ENCODE measurements at regions not wholly inside any gene's neighbourhood (a gene's known extent, or its start where the extent isn't known, plus 50 kb on each side); places are given as distances from the start of the nearest gene placed in this dataset.
"Not testable (repeated sequence)": the region's sequence is repeated elsewhere in the genome, so short reads cannot be mapped to it uniquely, and the experiment has no call there.

GRCh38 chr18:40292985-40293710 lies 1661.9 kb upstream of the PIK3C3 start:
- no peaks in the 10 kb centered on the region for H3K9me3 ChIP-seq (replicated peaks in 1 of 2; ENCODE audit: control insufficient read depth in 2 of 2, insufficient read depth in 1 of 2, low read depth in 1 of 2, low read length in 2 of 2)
- no peak overlapping the region for H4K8ac ChIP-seq (ENCODE audit: low read depth, low read length)
- H3K36me3 ChIP-seq (replicated peaks in 1 of 2; ENCODE audit: control insufficient read depth in 2 of 2, insufficient read depth in 2 of 2, low read length in 2 of 2) = no peaks in the 10 kb centered on the region
- no peaks in the 10 kb centered on the region for H3K27me3 ChIP-seq (ENCODE audit: control insufficient read depth in 3 of 3, insufficient read depth in 3 of 3, low read depth in 1 of 3, low read length in 3 of 3)
- H3K4me2 ChIP-seq (ENCODE audit: insufficient read depth, low read length, poor library complexity, severe bottlenecking) = no peak overlapping the region
- WGBS, 2 donors (ENCODE audit: extremely low coverage in 2 of 2, insufficient read length in 2 of 2, insufficient replicate concordance in 1 of 2) = no CpG with 5 or more reads among the region's 3 CpGs
- H3K4me1 ChIP-seq (ENCODE audit: control insufficient read depth in 2 of 2, insufficient read depth in 1 of 2, low read depth in 1 of 2, low read length in 2 of 2) = no peaks in the 10 kb centered on the region
- no peak overlapping the region for H2BK15ac ChIP-seq (ENCODE audit: low read length)
- no peak overlapping the region for H3K4me3 ChIP-seq (ENCODE audit: low read length in 2 of 2)
- no peak overlapping the region for H2AK5ac ChIP-seq (ENCODE audit: low read depth, low read length)
- no peak overlapping the region for H4K91ac ChIP-seq (ENCODE audit: low read depth, low read length, poor library complexity)
- no peak overlapping the region for H3K4ac ChIP-seq (ENCODE audit: low read length)
- H3K79me1 ChIP-seq (ENCODE audit: low read depth, low read length) = no peaks in the 10 kb centered on the region
- H2BK120ac ChIP-seq (ENCODE audit: low read depth, low read length) = no peak overlapping the region
- no peak overlapping the region for H3K23ac ChIP-seq (ENCODE audit: low read depth, low read length, poor library complexity)
- no peak overlapping the region for H2BK12ac ChIP-seq (ENCODE audit: low read length)
- DNase-seq (ENCODE audit: low spot score) = no peak
- H2AFZ ChIP-seq (ENCODE audit: low read length) = no peak overlapping the region
- H3K9ac ChIP-seq (ENCODE audit: low read depth, low read length, poor library complexity) = no peak overlapping the region
- H3K27ac ChIP-seq (replicated peaks; ENCODE audit: low read length) = no peak overlapping the region
- H3K14ac ChIP-seq (ENCODE audit: low read length) = no peak overlapping the region
- no peak overlapping the region for H3K18ac ChIP-seq (ENCODE audit: low read length)
- no peak overlapping the region for H2BK5ac ChIP-seq (ENCODE audit: low read length)

- no peak overlapping the region for H3K18ac ChIP-seq (ENCODE audit: low read length)
- no peaks in the 10 kb centered on the region for H3K4me1 ChIP-seq (ENCODE audit: control insufficient read depth in 2 of 2, insufficient read depth in 1 of 2, low read depth in 1 of 2, low read length in 2 of 2)
- no peak overlapping the region for H3K14ac ChIP-seq (ENCODE audit: low read length)
- DNase-seq (ENCODE audit: low spot score) = no peak
- no peak overlapping the region for H4K8ac ChIP-seq (ENCODE audit: low read depth, low read length)
- no peak overlapping the region for H3K4me2 ChIP-seq (ENCODE audit: insufficient read depth, low read length, poor library complexity, severe bottlenecking)
- H3K4me3 ChIP-seq (ENCODE audit: low read length in 2 of 2) = no peak overlapping the region
- no peak overlapping the region for H2BK12ac ChIP-seq (ENCODE audit: low read length)
- H3K23ac ChIP-seq (ENCODE audit: low read depth, low read length, poor library complexity) = no peak overlapping the region
- H2AFZ ChIP-seq (ENCODE audit: low read length) = no peak overlapping the region
- peaks cover 0 to 6% of the 10 kb centered on the region in 2 donors for H3K9me3 ChIP-seq (replicated peaks in 1 of 2; ENCODE audit: control insufficient read depth in 2 of 2, insufficient read depth in 1 of 2, low read depth in 1 of 2, low read length in 2 of 2)
- H2BK5ac ChIP-seq (ENCODE audit: low read length) = no peak overlapping the region
- no peak overlapping the region for H2BK120ac ChIP-seq (ENCODE audit: low read depth, low read length)
- no CpG with 5 or more reads among the region's 2 CpGs for WGBS, 2 donors (ENCODE audit: extremely low coverage in 2 of 2, insufficient read length in 2 of 2, insufficient replicate concordance in 1 of 2)
- H3K79me1 ChIP-seq (ENCODE audit: low read depth, low read length) = no peaks in the 10 kb centered on the region
- H3K4ac ChIP-seq (ENCODE audit: low read length) = no peak overlapping the region
- no peak overlapping the region for H3K27ac ChIP-seq (replicated peaks; ENCODE audit: low read length)
- H3K27me3 ChIP-seq (ENCODE audit: control insufficient read depth in 3 of 3, insufficient read depth in 3 of 3, low read depth in 1 of 3, low read length in 3 of 3) = no peaks in the 10 kb centered on the region
- no peak overlapping the region for H3K9ac ChIP-seq (ENCODE audit: low read depth, low read length, poor library complexity)
- no peak overlapping the region for H2AK5ac ChIP-seq (ENCODE audit: low read depth, low read length)
- no peak overlapping the region for H2BK15ac ChIP-seq (ENCODE audit: low read length)
- no peak overlapping the region for H4K91ac ChIP-seq (ENCODE audit: low read depth, low read length, poor library complexity)
- no peaks in the 10 kb centered on the region for H3K36me3 ChIP-seq (replicated peaks in 1 of 2; ENCODE audit: control insufficient read depth in 2 of 2, insufficient read depth in 2 of 2, low read length in 2 of 2)
These were observed 1671.5 kb upstream of the PIK3C3 start for GRCh38 chr18:40283560-40283959.

GRCh38 chr18:40281356-40281755 lies 1673.7 kb upstream of the PIK3C3 start:
- H3K4me2 ChIP-seq (ENCODE audit: insufficient read depth, low read length, poor library complexity, severe bottlenecking); H2BK120ac ChIP-seq (ENCODE audit: low read depth, low read length); H3K9me3 ChIP-seq (replicated peaks in 1 of 2; ENCODE audit: control insufficient read depth in 2 of 2, insufficient read depth in 1 of 2, low read depth in 1 of 2, low read length in 2 of 2); H3K27me3 ChIP-seq (ENCODE audit: control insufficient read depth in 3 of 3, insufficient read depth in 3 of 3, low read depth in 1 of 3, low read length in 3 of 3); H3K4me3 ChIP-seq (ENCODE audit: low read length in 2 of 2); H3K23ac ChIP-seq (ENCODE audit: low read depth, low read length, poor library complexity); H4K91ac ChIP-seq (ENCODE audit: low read depth, low read length, poor library complexity); H2BK5ac ChIP-seq (ENCODE audit: low read length); H2BK12ac ChIP-seq (ENCODE audit: low read length); H3K4ac ChIP-seq (ENCODE audit: low read length); H3K79me1 ChIP-seq (ENCODE audit: low read depth, low read length); H3K36me3 ChIP-seq (replicated peaks in 1 of 2; ENCODE audit: control insufficient read depth in 2 of 2, insufficient read depth in 2 of 2, low read length in 2 of 2); H2AK5ac ChIP-seq (ENCODE audit: low read depth, low read length); H2BK15ac ChIP-seq (ENCODE audit: low read length); H4K8ac ChIP-seq (ENCODE audit: low read depth, low read length); DNase-seq (ENCODE audit: low spot score); H3K4me1 ChIP-seq (ENCODE audit: control insufficient read depth in 2 of 2, insufficient read depth in 1 of 2, low read depth in 1 of 2, low read length in 2 of 2); H3K14ac ChIP-seq (ENCODE audit: low read length); H3K27ac ChIP-seq (replicated peaks; ENCODE audit: low read length); H3K18ac ChIP-seq (ENCODE audit: low read length); H3K9ac ChIP-seq (ENCODE audit: low read depth, low read length, poor library complexity); H2AFZ ChIP-seq (ENCODE audit: low read length): not testable (repeated sequence)
- WGBS, 2 donors (ENCODE audit: extremely low coverage in 2 of 2, insufficient read length in 2 of 2, insufficient replicate concordance in 1 of 2) = no CpG with 5 or more reads among the region's 17 CpGs

- Histone ChIP-seq H2BK5ac (ENCODE audit: low read length) (no peak overlapping the region), H3K14ac (ENCODE audit: low read length) (no peak overlapping the region), H3K4me1 (ENCODE audit: control insufficient read depth in 2 of 2, insufficient read depth in 1 of 2, low read depth in 1 of 2, low read length in 2 of 2) (peaks cover 0 to 14% of the 10 kb centered on the region in 2 donors), H2BK12ac (ENCODE audit: low read length) (no peak overlapping the region), H3K23ac (ENCODE audit: low read depth, low read length, poor library complexity) (no peak overlapping the region), H2BK120ac (ENCODE audit: low read depth, low read length) (no peak overlapping the region), H3K36me3 (replicated peaks in 1 of 2; ENCODE audit: control insufficient read depth in 2 of 2, insufficient read depth in 2 of 2, low read length in 2 of 2) (no peaks in the 10 kb centered on the region), H3K27me3 (ENCODE audit: control insufficient read depth in 3 of 3, insufficient read depth in 3 of 3, low read depth in 1 of 3, low read length in 3 of 3) (no peaks in the 10 kb centered on the region), H4K91ac (ENCODE audit: low read depth, low read length, poor library complexity) (no peak overlapping the region), H2AFZ (ENCODE audit: low read length) (no peak overlapping the region), H2AK5ac (ENCODE audit: low read depth, low read length) (no peak overlapping the region), H3K4me3 (ENCODE audit: low read length in 2 of 2) (no peak overlapping the region), H4K8ac (ENCODE audit: low read depth, low read length) (no peak overlapping the region), H3K9ac (ENCODE audit: low read depth, low read length, poor library complexity) (no peak overlapping the region), H3K27ac (replicated peaks; ENCODE audit: low read length) (no peak overlapping the region), H2BK15ac (ENCODE audit: low read length) (no peak overlapping the region), H3K4ac (ENCODE audit: low read length) (no peak overlapping the region), H3K79me1 (ENCODE audit: low read depth, low read length) (no peaks in the 10 kb centered on the region), H3K9me3 (replicated peaks in 1 of 2; ENCODE audit: control insufficient read depth in 2 of 2, insufficient read depth in 1 of 2, low read depth in 1 of 2, low read length in 2 of 2) (peaks cover 0 to 2% of the 10 kb centered on the region in 2 donors), H3K4me2 (ENCODE audit: insufficient read depth, low read length, poor library complexity, severe bottlenecking) (no peak overlapping the region), H3K18ac (ENCODE audit: low read length) (no peak overlapping the region)
- no peak for DNase-seq (ENCODE audit: low spot score)
These were observed 1680.3 kb upstream of the PIK3C3 start for GRCh38 chr18:40274618-40275196.

Data from neuronal stem cell (in vitro differentiated cells).